K562 (cell line): ENCODE measurements at regions not wholly inside any gene's neighbourhood (a gene's known extent, or its start where the extent isn't known, plus 50 kb on each side); places are given as distances from the start of the nearest gene placed in this dataset.
A peak's percentile ranks its signal among the peaks of the same experiment; 100 is the strongest.
"Not testable (repeated sequence)": the region's sequence is repeated elsewhere in the genome, so short reads cannot be mapped to it uniquely, and the experiment has no call there.

Experiments
- ATAC-seq: fragments of 200-7000 bp; cut with Tn5 transposase; 3 replicates; pipeline ENCODE4 v1.9.1; 2020; ENCODE audit warnings: moderate library complexity
- BruUV-seq: library from RNA; stranded (reverse); fragments of 400-500 nt; replicated peaks from 2 replicates; lab custom pipeline; 2021; lab: Mats Ljungman, UMichigan
- CTCF ChIA-PET: fragments of 300-600 bp; formaldehyde crosslinking; extraction: SDS; loops from one replicate; lab custom pipeline; 2021; ENCODE audit warnings: low intra/inter-chr PET ratio; lab: Yijun Ruan, JAX
- POLR2A ChIA-PET: fragments of 300-600, 350-650 bp; sonication (Branson Sonifier 250); formaldehyde crosslinking; extraction: SDS; loops from one replicate; lab custom pipeline; 2021; ENCODE audit warnings: antibody characterized with exemption, inconsistent platforms; lab: Yijun Ruan, JAX
- DNase-seq, 4 experiments: peaks; one replicate each; pipeline versions ENCODE4 v3.0.0 to v3.0.0-alpha.2; 2011 to 2018; ENCODE audit warnings: low spot score in 3 of 4, mixed read lengths in 3 of 4; ENCODE audit errors: extremely low read depth in 1 of 4
- FAIRE-seq: peaks from 2 replicates; lab custom pipeline; 2011; peaks lifted over from hg19 to GRCh38; lab: Jason Lieb, UNC
- H2AFZ ChIP-seq: 2 replicates; pipeline ENCODE4 v1.6.0; 2011; ENCODE audit warnings: low read depth, low read length, control low read depth, inconsistent platforms
- H3K27ac ChIP-seq: fragments of 200-600 bp; 3 replicates; pipeline ENCODE4 v1.8.0; 2011; ENCODE audit warnings: low read depth, mild to moderate bottlenecking, control low read depth, inconsistent platforms, low read length, moderate library complexity, mixed read lengths; ENCODE audit errors: extremely low read depth
- H3K27me3 ChIP-seq, 2 experiments: fragments of 300-600 bp in 1 of 2; 2 replicates in 1 of 2; 3 replicates in 1 of 2; pipeline versions ENCODE4 v1.6.0 to v1.8.0; 2011; ENCODE audit warnings: inconsistent platforms in 2 of 2, low read length in 2 of 2, mild to moderate bottlenecking in 1 of 2, mixed read lengths in 1 of 2, moderate library complexity in 1 of 2; ENCODE audit not compliant: control insufficient read depth in 2 of 2, insufficient read depth in 2 of 2
- H3K36me3 ChIP-seq: fragments of 300-600 bp; 3 replicates; pipeline ENCODE4 v1.8.0; 2011; ENCODE audit warnings: mild to moderate bottlenecking, low read length, inconsistent platforms; ENCODE audit not compliant: control insufficient read depth, insufficient read depth
- H3K4me1 ChIP-seq, 2 experiments: fragments of 200-600 bp in 1 of 2; replicated peaks in 1 of 2; 2 replicates in 1 of 2; 3 replicates in 1 of 2; pipeline versions ENCODE4 v1.5.1 to v1.8.0; 2011; ENCODE audit warnings: inconsistent platforms in 2 of 2, low read length in 2 of 2, mild to moderate bottlenecking in 1 of 2, mixed read lengths in 1 of 2, moderate library complexity in 1 of 2; ENCODE audit not compliant: control insufficient read depth in 2 of 2, insufficient read depth in 2 of 2
- H3K4me2 ChIP-seq: 2 replicates; pipeline ENCODE4 v1.6.1; 2011; ENCODE audit warnings: low read length, control low read depth, inconsistent platforms, mixed read lengths; ENCODE audit not compliant: insufficient read depth
- H3K4me3 ChIP-seq: fragments of 200-600 bp; sonication (generic), shearing (Covaris generic); 2 replicates; pipeline ENCODE4 v1.5.1; 2016; ENCODE audit warnings: control low read depth, inconsistent platforms
- H3K79me2 ChIP-seq: fragments of 200-600 bp; 3 replicates; pipeline ENCODE4 v1.8.0; 2011; ENCODE audit warnings: low read length, inconsistent platforms; ENCODE audit not compliant: control insufficient read depth, insufficient read depth
- H3K9ac ChIP-seq, 2 experiments: 2 replicates each; pipeline versions ENCODE4 v1.6.0 to v1.6.1; 2011; ENCODE audit warnings: low read depth in 2 of 2, low read length in 2 of 2, control low read depth in 1 of 2, inconsistent platforms in 1 of 2, mild to moderate bottlenecking in 1 of 2, mixed read lengths in 1 of 2; ENCODE audit not compliant: insufficient read depth in 1 of 2
- H3K9me1 ChIP-seq: one replicate; pipeline ENCODE4 v1.6.0; 2011; ENCODE audit warnings: inconsistent platforms, mild to moderate bottlenecking, low read length, moderate library complexity; ENCODE audit not compliant: control insufficient read depth, insufficient read depth
- H3K9me3 ChIP-seq: replicated peaks from 2 replicates; pipeline ENCODE4 v1.5.1; 2011; ENCODE audit warnings: low read depth, low read length, inconsistent platforms; ENCODE audit not compliant: control insufficient read depth, insufficient read depth
- H4K20me1 ChIP-seq: replicated peaks from 2 replicates; pipeline ENCODE4 v1.6.1; 2011; ENCODE audit warnings: low read length, inconsistent platforms, mixed read lengths; ENCODE audit not compliant: control insufficient read depth, insufficient read depth
- ARID1B ChIP-seq: fragments of 450-650 bp; IDR thresholded peaks from 2 replicates; pipeline ENCODE4 v1.6.1; 2016; ENCODE audit warnings: antibody characterized with exemption, mild to moderate bottlenecking, inconsistent platforms
- WGBS: fragments of 100-300 bp; shearing (Covaris generic); methylation state at CpG from one replicate; pipeline ENCODE4 v1.1.6; 2016; ENCODE audit warnings: low coverage, mixed read lengths; ENCODE audit not compliant: insufficient coverage; ENCODE audit errors: missing lambda C conversion rate; 5-methylcytosine and 5-hydroxymethylcytosine counted together
- in situ Hi-C: fragments of 300-500 bp; cut with MboI; formaldehyde crosslinking; loops from 4 replicates; pipeline ENCODE4 v1.15.0; 2018; ENCODE audit warnings: inconsistent platforms, mixed read lengths
- intact Hi-C: fragments of 100-400 bp; cut with micrococcal nuclease; formaldehyde crosslinking; loops from 2 replicates; pipeline ENCODE4 v1.14.2; 2022
- TF ChIP-seq, protein P1 (sequence below), 2 experiments: fragments of 450-650 bp in 1 of 2; sonication (generic) in 1 of 2; formaldehyde crosslinking in 1 of 2; IDR thresholded peaks in 1 of 2; conservative IDR thresholded peaks in 1 of 2; 2 replicates each; pipeline versions ENCODE4 v1.6.1 to v1.8.1; 2016 to 2023; ENCODE audit warnings: mild to moderate bottlenecking in 2 of 2, moderate library complexity in 2 of 2, inconsistent platforms in 1 of 2, missing genetic modification reagents in 1 of 2

DNA sequence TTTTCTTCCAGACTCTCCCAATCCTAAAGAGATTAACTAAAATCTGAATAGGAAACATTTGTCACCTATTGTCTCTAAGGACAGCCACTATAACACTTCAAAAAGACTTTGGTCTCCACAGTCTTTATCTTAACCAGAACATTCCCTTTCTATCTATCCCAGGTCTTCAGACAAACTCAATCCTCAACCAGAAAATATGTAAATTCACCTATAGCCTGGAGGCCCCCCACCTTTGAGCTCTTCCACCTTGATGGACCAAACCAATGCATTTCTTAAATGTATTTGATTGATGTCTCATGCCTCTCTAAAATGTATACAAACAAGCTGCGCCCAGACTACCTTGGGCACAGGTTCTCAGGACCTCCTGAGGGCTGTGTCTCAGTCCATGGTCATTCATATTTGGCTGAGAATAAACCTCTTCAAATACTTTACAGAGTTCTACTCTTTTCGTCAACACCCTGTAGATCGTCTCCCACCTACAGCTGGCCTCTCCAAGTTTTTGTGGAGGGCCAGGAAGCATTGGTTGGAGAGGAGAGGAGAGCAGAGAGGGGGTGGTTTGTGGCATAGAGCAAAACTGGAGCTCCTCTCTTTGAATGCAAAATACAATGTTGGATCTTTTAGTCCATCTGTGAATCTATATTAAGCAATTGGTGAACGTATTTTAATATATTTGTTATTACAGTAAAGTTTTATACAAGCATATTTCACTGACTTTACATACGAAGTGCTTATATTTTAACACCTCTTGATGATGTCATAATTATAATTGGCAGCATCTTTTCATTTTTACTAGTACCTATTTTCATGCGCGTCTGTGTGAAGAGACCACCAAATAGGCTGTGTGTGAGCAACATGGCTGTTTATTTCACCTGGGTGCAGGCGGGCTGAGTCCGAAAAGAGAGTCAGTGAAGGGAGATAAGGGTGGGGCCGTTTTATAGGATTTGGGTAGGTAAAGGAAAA lies 230.7 kb upstream of the DUSP10 start:
- Histone ChIP-seq H3K27ac (no peak overlapping the region), H3K4me2 (no peak overlapping the region), H3K9me1 (no peaks in the 10 kb centered on the region), H3K9ac (no peak overlapping the region), H3K4me1 (no peaks in the 10 kb centered on the region), H2AFZ (no peak overlapping the region), H4K20me1 (no peaks in the 10 kb centered on the region), H3K79me2 (no peaks in the 10 kb centered on the region), H3K27me3 (no peaks in the 10 kb centered on the region), H3K4me3 (no peak overlapping the region), H3K9me3 (no peaks in the 10 kb centered on the region), H3K36me3 (no peaks in the 10 kb centered on the region)
- POLR2A ChIA-PET = interaction anchor here (0.8 kb wide), 1 partner anchor 28 kb away, joined by 3 read pairs; no protein-coding TSS in a partner anchor
- BruUV-seq = no TSS peak
- in situ Hi-C loops (no loop called here), intact Hi-C loops (no loop called here)
- 41% methylated on average over 7 of the region's 10 CpGs for WGBS
- CTCF ChIA-PET = interaction anchor here (0.7 kb wide), 1 partner anchor 215 kb away, joined by 3 read pairs; no protein-coding TSS in a partner anchor
- no peak for FAIRE-seq
- TF ChIP-seq, protein P1, sequence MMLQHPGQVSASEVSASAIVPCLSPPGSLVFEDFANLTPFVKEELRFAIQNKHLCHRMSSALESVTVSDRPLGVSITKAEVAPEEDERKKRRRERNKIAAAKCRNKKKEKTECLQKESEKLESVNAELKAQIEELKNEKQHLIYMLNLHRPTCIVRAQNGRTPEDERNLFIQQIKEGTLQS (IDR thresholded peaks at IDR 0.05) = peak; percentile 66
- TF ChIP-seq, protein P1 (CRISPR knock-in tag; conservative IDR thresholded peaks at IDR 0.05) = no peak
- TF ChIP-seq ARID1B = no peak
- ATAC-seq = no peak
- DNase-seq = no peak

DNA sequence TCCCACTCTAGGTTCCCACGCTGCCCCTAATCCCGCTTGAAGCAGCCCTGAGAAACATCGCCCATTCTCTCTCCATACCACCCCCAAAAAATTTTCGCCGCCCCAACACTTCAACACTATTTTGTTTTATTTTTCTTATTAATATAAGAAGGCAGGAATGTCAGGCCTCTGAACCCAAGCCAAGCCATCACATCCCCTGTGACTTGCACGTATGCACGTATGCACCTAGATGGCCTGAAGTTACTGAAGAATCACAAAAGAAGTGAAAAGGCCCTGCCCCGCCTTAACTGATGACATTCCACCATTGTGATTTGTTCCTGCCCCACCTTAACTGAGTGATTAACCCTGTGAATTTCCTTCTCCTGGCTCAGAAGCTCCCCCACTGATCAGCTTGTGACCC lies 229.1 kb upstream of the DUSP10 start:
- WGBS = 41% methylated on average over 5 of the region's 8 CpGs
- H3K4me1 ChIP-seq, H2AFZ ChIP-seq, H3K9ac ChIP-seq, intact Hi-C loops, DNase-seq, H3K79me2 ChIP-seq, H3K9me1 ChIP-seq, H3K9me3 ChIP-seq, H3K27me3 ChIP-seq, H3K27ac ChIP-seq, in situ Hi-C loops, H3K4me2 ChIP-seq, ATAC-seq, FAIRE-seq, POLR2A ChIA-PET, H4K20me1 ChIP-seq, H3K36me3 ChIP-seq, H3K4me3 ChIP-seq, CTCF ChIA-PET, BruUV-seq: not testable (repeated sequence)
